Panc1 (cell line): ENCODE measurements at regions not wholly inside any gene's neighbourhood (a gene's known extent, or its start where the extent isn't known, plus 50 kb on each side); places are given as distances from the start of the nearest gene placed in this dataset.

Experiments
- ATAC-seq: fragments of 200-7000 bp; cut with Tn5 transposase; 2 replicates; pipeline ENCODE4 v1.9.1; 2020; ENCODE audit warnings: mild to moderate bottlenecking, moderate library complexity
- BruUV-seq: library from RNA; stranded (reverse); fragments of 400-500 nt; replicated peaks from 2 replicates; lab custom pipeline; 2021; lab: Mats Ljungman, UMichigan
- CTCF ChIA-PET: fragments of 300-600 bp; sonication (Branson Sonifier 250); formaldehyde crosslinking; loops from one replicate; lab custom pipeline; 2022; ENCODE audit warnings: antibody characterized with exemption; lab: Charles Lee
- POLR2A ChIA-PET: fragments of 300-600 bp; sonication (Branson Sonifier 250); formaldehyde crosslinking; loops from one replicate; lab custom pipeline; 2022; ENCODE audit warnings: antibody characterized with exemption; lab: Charles Lee
- DNase-seq: peaks from one replicate; pipeline ENCODE4 v3.0.0-alpha.2; 2010; ENCODE audit warnings: low read depth, low spot score
- H3K27ac ChIP-seq: 2 replicates; pipeline ENCODE4 v1.5.1; 2011; ENCODE audit warnings: mild to moderate bottlenecking, low read length, inconsistent platforms
- H3K27me3 ChIP-seq: fragments of 200-500 bp; sonication (Bioruptor generic); 2 replicates; pipeline ENCODE4 v1.6.0; 2014; ENCODE audit warnings: low read length, inconsistent platforms; ENCODE audit not compliant: control insufficient read depth, insufficient read depth
- H3K36me3 ChIP-seq: fragments of 200-500 bp; sonication (Bioruptor generic); 2 replicates; pipeline ENCODE4 v1.5.1; 2014; ENCODE audit warnings: inconsistent platforms, mild to moderate bottlenecking, low read length, moderate library complexity; ENCODE audit not compliant: control insufficient read depth, insufficient read depth
- H3K4me1 ChIP-seq: 2 replicates; pipeline ENCODE4 v1.5.1; 2011; ENCODE audit warnings: inconsistent platforms, mild to moderate bottlenecking, low read length, moderate library complexity; ENCODE audit not compliant: control insufficient read depth, insufficient read depth
- H3K4me3 ChIP-seq, 2 experiments: 2 replicates each; pipeline ENCODE4 v1.5.1; 2011 to 2012; ENCODE audit warnings: low read depth in 2 of 2, low read length in 2 of 2, mild to moderate bottlenecking in 2 of 2, inconsistent platforms in 1 of 2, moderate library complexity in 1 of 2
- H3K9me3 ChIP-seq: fragments of 200-500 bp; sonication (Bioruptor generic); 2 replicates; pipeline ENCODE4 v1.5.1; 2014; ENCODE audit warnings: low read depth, mild to moderate bottlenecking, inconsistent platforms, low read length, moderate library complexity; ENCODE audit not compliant: control insufficient read depth, insufficient read depth
- CTCF ChIP-seq: fragments of 450-650 bp; IDR thresholded peaks from 2 replicates; pipeline ENCODE4 v1.5.1; 2017; ENCODE audit warnings: mild to moderate bottlenecking
- POLR2AphosphoS5 ChIP-seq: IDR thresholded peaks from 2 replicates; pipeline ENCODE4 v1.6.1; 2012; ENCODE audit warnings: mild to moderate bottlenecking, low read depth, low read length, moderate library complexity
- SIN3A ChIP-seq: IDR thresholded peaks from 2 replicates; pipeline ENCODE4 v1.6.1; 2012; ENCODE audit warnings: low read depth, mild to moderate bottlenecking, low read length, moderate library complexity, borderline replicate concordance; ENCODE audit not compliant: insufficient read depth
- TCF7L2 ChIP-seq: IDR thresholded peaks from 2 replicates; pipeline ENCODE4 v1.6.1; 2011; ENCODE audit warnings: mild to moderate bottlenecking, low read depth, low read length, inconsistent platforms
- in situ Hi-C: cut with HindIII; loops from 2 replicates; pipeline ENCODE4 v1.10.0; 2016; ENCODE audit warnings: low sequenced_read_pairs, low pct_unique_long_range_greater_than_20kb
- intact Hi-C: fragments of 100-400 bp; cut with micrococcal nuclease; formaldehyde crosslinking; loops from one replicate; pipeline ENCODE4 v1.10.0; 2022; ENCODE audit not compliant: unreplicated experiment
- TF ChIP-seq, protein P1 (sequence below), 2 experiments: IDR thresholded peaks; 2 replicates each; pipeline ENCODE4 v1.6.1; 2011 to 2012; ENCODE audit warnings: low read depth in 2 of 2, control low read depth in 1 of 2, low read length in 1 of 2, mild to moderate bottlenecking in 1 of 2, moderate library complexity in 1 of 2; ENCODE audit not compliant: insufficient read depth in 1 of 2

DNA sequence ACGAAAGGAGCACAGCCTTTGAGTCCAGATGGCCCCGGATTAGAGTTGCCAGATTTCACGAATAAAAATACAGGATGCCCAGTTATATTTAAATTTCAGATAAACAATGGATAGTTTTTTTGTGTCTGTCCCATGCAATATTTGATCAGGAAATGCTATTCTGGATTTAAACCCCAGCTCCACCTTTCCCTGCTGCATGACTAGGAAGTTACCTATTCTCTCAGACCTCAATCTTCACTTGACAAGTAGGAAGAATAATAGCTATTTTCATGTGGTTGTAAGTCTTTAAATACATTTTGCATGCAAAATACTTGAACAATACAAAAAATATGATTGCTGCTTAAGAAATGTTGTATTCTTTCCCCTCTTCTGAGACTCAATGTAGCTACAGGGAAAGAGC lies 125.3 kb upstream of the P2RY1 start:
- Histone ChIP-seq H3K27ac (no peak overlapping the region), H3K36me3 (no peaks in the 10 kb centered on the region), H3K27me3 (no peaks in the 10 kb centered on the region), H3K9me3 (no peaks in the 10 kb centered on the region), H3K4me3 (no peak overlapping the region), H3K4me1 (no peaks in the 10 kb centered on the region)
- DNase-seq (no peak), ATAC-seq (no peak)
- no TSS peak for BruUV-seq
- ChIA-PET POLR2A (no interaction called here), CTCF (no interaction called here)
- TF ChIP-seq CTCF (no peak), TCF7L2 (no peak), SIN3A (no peak), POLR2AphosphoS5 (no peak)
- TF ChIP-seq, protein P1, sequence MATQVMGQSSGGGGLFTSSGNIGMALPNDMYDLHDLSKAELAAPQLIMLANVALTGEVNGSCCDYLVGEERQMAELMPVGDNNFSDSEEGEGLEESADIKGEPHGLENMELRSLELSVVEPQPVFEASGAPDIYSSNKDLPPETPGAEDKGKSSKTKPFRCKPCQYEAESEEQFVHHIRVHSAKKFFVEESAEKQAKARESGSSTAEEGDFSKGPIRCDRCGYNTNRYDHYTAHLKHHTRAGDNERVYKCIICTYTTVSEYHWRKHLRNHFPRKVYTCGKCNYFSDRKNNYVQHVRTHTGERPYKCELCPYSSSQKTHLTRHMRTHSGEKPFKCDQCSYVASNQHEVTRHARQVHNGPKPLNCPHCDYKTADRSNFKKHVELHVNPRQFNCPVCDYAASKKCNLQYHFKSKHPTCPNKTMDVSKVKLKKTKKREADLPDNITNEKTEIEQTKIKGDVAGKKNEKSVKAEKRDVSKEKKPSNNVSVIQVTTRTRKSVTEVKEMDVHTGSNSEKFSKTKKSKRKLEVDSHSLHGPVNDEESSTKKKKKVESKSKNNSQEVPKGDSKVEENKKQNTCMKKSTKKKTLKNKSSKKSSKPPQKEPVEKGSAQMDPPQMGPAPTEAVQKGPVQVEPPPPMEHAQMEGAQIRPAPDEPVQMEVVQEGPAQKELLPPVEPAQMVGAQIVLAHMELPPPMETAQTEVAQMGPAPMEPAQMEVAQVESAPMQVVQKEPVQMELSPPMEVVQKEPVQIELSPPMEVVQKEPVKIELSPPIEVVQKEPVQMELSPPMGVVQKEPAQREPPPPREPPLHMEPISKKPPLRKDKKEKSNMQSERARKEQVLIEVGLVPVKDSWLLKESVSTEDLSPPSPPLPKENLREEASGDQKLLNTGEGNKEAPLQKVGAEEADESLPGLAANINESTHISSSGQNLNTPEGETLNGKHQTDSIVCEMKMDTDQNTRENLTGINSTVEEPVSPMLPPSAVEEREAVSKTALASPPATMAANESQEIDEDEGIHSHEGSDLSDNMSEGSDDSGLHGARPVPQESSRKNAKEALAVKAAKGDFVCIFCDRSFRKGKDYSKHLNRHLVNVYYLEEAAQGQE (IDR thresholded peaks at IDR 0.05; ENCODE audit: insufficient read depth in 1 of 2, low read depth in 2 of 2, low read length in 1 of 2) = no peak
- in situ Hi-C loops = no loop called here
- intact Hi-C loops = no loop called here

DNA sequence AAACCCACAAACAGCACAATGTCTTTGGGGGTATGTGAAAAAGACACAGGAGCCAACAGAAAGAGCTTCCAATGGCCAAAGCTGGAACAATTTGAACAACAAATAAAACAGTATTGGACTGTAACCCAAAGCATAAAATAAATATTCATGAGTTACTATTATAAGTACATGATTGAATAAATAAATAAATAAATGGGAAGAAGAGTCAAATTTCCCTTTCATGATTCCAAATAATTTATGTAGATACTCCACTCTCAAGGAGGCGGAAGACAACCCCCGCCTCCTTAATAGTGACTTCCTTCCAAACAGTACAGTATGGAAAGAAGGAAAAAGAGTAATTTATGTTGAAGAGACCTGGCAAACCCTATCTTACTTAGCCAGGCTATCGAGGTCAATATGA lies 124.4 kb upstream of the P2RY1 start:
- no peaks in the 10 kb centered on the region for H3K27me3 ChIP-seq
- H3K36me3 ChIP-seq = no peaks in the 10 kb centered on the region
- no peaks in the 10 kb centered on the region for H3K4me1 ChIP-seq
- in situ Hi-C loops (no loop called here), intact Hi-C loops (no loop called here)
- ATAC-seq (no peak), DNase-seq (no peak)
- ChIA-PET POLR2A (no interaction called here), CTCF (no interaction called here)
- no peak overlapping the region for H3K4me3 ChIP-seq
- no peaks in the 10 kb centered on the region for H3K9me3 ChIP-seq
- no TSS peak for BruUV-seq
- TF ChIP-seq, protein P1 (IDR thresholded peaks at IDR 0.05; ENCODE audit: insufficient read depth in 1 of 2, low read depth in 2 of 2, low read length in 1 of 2) = no peak
- TF ChIP-seq TCF7L2 (no peak), POLR2AphosphoS5 (no peak), SIN3A (no peak), CTCF (no peak)
- no peak overlapping the region for H3K27ac ChIP-seq
